GM10266 (cell line): ENCODE measurements at regions not wholly inside any gene's neighbourhood (a gene's known extent, or its start where the extent isn't known, plus 50 kb on each side); places are given as distances from the start of the nearest gene placed in this dataset.

Experiments used
- DNase-seq: peaks from one replicate; pipeline ENCODE4 v3.0.0; 2012; ENCODE audit errors: extremely low spot score
- TF ChIP-seq, protein P1 (sequence below): IDR thresholded peaks from 2 replicates; pipeline ENCODE4 v1.5.1; 2012; ENCODE audit warnings: mild to moderate bottlenecking, low read depth; ENCODE audit not compliant: control insufficient read depth, insufficient read depth; ENCODE audit errors: missing control alignments

DNA sequence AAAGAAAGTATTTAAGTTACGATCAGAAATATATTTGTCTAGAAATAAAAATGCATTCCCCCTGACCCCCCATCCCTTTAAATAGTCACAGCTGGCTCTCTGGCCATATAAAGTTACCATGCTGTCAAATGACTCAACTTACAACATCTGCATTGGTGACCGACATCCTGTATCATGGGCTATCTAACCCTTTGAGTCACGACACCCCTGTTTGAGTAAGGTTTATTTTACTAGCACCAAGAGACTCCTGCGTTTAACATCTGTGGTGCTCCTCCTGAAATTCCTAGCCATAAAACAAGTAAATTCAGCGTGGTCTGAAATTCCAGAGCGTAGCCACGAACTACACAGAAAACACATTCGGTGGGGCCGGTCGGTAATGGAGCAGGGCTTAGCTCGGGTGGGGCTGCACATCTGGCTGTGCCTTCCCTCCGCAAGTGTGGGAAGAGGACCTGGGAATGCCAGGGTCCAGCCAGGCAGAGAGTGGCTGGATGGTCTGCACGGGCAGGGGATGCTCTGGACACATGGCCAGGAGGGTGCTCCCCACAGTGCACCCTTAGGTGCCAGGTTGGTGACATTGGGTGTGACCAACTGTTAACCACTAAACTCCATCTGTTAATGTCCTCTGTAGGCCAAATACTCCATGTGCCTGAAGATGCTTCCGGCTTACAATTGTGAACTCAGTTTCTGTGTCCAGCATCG lies 53.0 kb upstream of the CLDN14 start:
- DNase-seq: no peak
- TF ChIP-seq, protein P1, sequence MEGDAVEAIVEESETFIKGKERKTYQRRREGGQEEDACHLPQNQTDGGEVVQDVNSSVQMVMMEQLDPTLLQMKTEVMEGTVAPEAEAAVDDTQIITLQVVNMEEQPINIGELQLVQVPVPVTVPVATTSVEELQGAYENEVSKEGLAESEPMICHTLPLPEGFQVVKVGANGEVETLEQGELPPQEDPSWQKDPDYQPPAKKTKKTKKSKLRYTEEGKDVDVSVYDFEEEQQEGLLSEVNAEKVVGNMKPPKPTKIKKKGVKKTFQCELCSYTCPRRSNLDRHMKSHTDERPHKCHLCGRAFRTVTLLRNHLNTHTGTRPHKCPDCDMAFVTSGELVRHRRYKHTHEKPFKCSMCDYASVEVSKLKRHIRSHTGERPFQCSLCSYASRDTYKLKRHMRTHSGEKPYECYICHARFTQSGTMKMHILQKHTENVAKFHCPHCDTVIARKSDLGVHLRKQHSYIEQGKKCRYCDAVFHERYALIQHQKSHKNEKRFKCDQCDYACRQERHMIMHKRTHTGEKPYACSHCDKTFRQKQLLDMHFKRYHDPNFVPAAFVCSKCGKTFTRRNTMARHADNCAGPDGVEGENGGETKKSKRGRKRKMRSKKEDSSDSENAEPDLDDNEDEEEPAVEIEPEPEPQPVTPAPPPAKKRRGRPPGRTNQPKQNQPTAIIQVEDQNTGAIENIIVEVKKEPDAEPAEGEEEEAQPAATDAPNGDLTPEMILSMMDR: no peak

DNA sequence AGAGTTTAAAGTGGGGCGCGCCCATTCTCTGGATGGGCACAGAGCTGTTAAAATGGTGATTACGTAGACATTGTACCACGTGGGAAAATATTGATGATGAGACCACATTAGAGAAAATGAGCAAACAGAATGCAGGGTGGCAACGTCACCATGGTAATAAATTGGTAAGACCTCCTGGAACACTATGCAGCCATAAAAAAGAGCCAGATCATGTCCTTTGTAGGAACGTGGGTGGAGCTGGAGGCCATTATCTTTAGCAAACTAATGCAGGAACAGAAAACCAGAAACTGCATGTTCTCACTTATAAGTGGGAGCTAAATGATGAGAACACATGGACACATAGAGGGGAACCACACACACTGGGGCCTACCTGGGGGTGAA lies 53.5 kb upstream of the CLDN14 start:
- DNase-seq: no peak
- TF ChIP-seq, protein P1: no peak

DNA sequence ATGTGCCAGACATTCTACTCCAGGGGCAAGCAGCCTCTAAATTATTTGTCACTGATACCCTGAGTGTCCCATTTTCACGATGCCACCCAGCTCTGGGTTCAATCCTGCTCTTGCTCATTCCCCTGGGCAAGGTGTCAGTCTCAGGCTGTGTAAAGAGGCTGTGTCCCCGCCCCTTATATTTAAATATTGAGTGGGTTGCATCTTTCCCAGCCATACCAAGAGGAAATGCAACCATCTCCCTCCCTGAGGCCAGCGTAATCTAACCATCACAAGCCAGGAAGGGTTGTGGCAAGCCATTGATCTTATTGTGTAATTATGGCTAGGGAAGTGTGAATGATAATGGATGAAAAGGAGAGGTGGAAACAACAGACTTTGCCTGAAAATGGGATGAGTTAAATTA lies 54.7 kb upstream of the CLDN14 start:
- DNase-seq: no peak
- TF ChIP-seq, protein P1: no peak

DNA sequence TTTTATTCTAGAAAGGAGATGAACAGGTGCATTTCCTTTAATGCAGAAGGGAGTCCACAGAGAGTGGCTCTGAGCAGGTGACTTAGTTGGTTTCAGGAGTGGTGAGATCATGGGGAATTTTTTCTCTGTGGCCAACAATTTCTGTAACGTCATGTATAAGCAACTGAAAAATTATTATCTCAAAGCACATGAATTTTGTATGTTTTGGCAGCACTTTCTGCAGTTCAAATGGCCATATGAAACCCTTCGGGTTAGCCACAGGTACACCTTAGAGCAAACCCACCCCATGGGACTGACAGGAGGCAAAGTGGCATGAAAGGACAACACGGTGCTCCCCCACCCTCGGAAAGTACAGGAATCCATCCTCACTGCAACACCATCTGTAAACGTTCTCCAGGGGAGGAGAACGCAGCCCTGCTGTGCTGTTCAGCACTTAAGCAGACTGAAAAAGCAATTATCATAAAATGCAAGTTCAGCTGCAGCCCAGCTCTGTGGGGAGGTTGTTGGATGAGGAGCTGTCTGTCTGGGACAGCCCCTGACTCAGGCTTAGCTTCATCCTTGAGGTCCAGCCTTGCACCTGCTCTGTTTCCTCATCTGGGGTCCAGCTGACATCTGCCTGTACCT lies 55.8 kb upstream of the CLDN14 start:
- peak; percentile 61 for DNase-seq
- TF ChIP-seq, protein P1: no peak

DNA sequence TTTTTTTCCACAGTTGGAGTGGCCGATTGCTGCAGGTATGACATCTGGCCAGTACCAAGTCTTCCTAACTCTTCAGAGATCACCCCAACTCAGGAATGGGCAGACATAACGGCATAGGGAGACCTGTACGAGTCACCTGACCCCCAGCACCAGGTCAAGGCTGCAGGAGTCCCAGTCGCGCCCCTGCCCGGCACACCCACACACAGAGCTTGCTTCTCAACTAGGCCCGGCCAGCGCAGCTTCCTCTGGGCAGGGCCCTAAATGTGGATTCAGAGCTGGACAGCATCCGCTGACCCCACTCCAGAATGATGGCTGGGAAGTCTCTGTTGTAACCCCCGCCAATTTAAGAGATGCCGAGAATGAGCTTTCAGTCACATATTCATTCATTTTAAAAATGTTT lies 58.8 kb upstream of the CLDN14 start:
- DNase-seq: no peak
- TF ChIP-seq, protein P1: no peak

DNA sequence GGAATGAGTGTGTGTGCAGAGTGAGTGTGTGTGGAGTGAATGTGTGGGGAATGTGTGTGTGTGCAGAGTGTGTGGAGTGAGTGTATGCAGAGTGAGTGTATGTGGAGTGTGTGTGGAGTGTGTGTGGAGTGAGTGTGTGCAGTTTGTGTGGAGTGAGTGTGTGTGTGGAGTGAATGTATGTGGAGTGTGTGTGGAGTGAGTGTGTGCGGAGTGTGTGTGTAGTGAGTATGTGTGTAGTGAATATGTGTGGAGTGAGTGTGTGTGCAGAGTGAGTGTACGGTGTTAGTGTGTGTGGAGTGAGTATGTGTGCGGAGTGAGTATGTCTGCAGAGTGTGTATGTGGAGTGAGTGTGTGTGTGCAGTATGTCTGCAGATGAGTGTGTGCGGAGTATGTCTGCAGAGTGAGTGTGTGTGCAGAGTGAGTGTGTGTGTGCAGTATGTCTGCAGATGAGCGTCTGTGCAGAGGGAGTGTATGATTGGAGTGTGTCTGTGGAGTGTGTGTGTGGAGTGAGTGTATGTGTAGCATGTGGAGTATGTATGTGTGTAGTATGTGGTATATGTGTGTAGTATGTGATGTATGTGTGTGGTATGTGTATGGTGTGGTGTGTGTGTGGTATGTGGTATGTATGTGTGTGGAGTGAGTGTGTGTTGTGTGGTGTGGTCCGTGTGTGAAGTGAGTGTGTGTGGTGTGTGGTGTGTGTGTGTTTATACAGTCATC lies 59.7 kb upstream of the CLDN14 start:
- TF ChIP-seq, protein P1: no peak
- no peak for DNase-seq

DNA sequence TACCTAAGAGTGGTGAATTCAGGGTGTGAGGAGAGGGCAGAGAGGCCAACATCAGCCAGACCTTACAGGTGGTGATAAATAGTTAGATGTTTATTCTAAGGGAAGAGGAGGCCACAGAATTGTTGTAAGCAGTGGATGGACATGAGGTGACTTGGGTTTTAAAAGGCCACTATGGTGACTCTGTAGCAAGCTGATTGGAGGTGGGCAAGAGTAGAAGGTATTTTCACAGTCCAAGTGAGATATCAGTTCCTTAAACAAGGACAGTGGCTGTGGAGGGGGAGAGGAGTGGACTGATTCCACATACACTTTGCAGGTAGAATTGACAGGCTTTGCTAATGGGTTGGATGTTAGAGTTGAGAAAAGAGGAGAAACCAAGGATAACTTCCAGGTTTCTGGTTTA lies 60.8 kb upstream of the CLDN14 start:
- no peak for DNase-seq
- TF ChIP-seq, protein P1: no peak
